CD4-positive, alpha-beta T cell (primary cell): ENCODE measurements at regions not wholly inside any gene's neighbourhood (a gene's known extent, or its start where the extent isn't known, plus 50 kb on each side); places are given as distances from the start of the nearest gene placed in this dataset.
"Not testable (repeated sequence)": the region's sequence is repeated elsewhere in the genome, so short reads cannot be mapped to it uniquely, and the experiment has no call there.

ENCODE experiments used
- ATAC-seq: fragments of 200-7000 bp; cut with Tn5 transposase; one replicate; pipeline ENCODE4 v1.10.0; 2022; ENCODE audit warnings: mild to moderate bottlenecking; ENCODE audit not compliant: poor library complexity
- CTCF ChIA-PET: fragments of 350-600 bp; sonication (Branson Sonifier 250); formaldehyde crosslinking; loops from one replicate; lab custom pipeline; 2021; ENCODE audit warnings: antibody characterized with exemption, inconsistent platforms; lab: Charles Lee
- POLR2A ChIA-PET: fragments of 350-600 bp; sonication (Branson Sonifier 250); formaldehyde crosslinking; loops from one replicate; lab custom pipeline; 2021; ENCODE audit warnings: antibody characterized with exemption, inconsistent platforms; lab: Charles Lee
- DNase-seq, 14 experiments: peaks; one replicate each; pipeline ENCODE4 v3.0.0-alpha.2; 2013 to 2020; ENCODE audit warnings: mixed read lengths in 2 of 14
- H3K27ac ChIP-seq, 2 donors: one replicate each; pipeline versions ENCODE4 v1.5.1 to v1.7.0; 2013; ENCODE audit warnings: low read length in 2 of 2, low read depth in 1 of 2, mild to moderate bottlenecking in 1 of 2
- H3K27me3 ChIP-seq, 2 experiments: 1 replicate in 1 of 2; 2 replicates in 1 of 2; pipeline versions ENCODE4 v1.6.1 to v1.7.0; 2013; ENCODE audit warnings: low read length in 2 of 2, control low read depth in 1 of 2, mild to moderate bottlenecking in 1 of 2, moderate library complexity in 1 of 2; ENCODE audit not compliant: insufficient read depth in 2 of 2, control insufficient read depth in 1 of 2
- H3K36me3 ChIP-seq: one replicate; pipeline ENCODE4 v1.6.1; 2013; ENCODE audit warnings: low read length, control low read depth; ENCODE audit not compliant: insufficient read depth
- H3K4me1 ChIP-seq: one replicate; pipeline ENCODE4 v1.6.1; 2013; ENCODE audit warnings: low read length, control low read depth; ENCODE audit not compliant: insufficient read depth
- H3K4me3 ChIP-seq: one replicate; pipeline ENCODE4 v1.5.1; 2013; ENCODE audit warnings: mild to moderate bottlenecking, low read length, moderate library complexity
- H3K9me3 ChIP-seq, 2 experiments: 1 replicate in 1 of 2; 2 replicates in 1 of 2; pipeline versions ENCODE4 v1.6.1 to v1.7.0; 2013; ENCODE audit warnings: low read length in 2 of 2, mild to moderate bottlenecking in 2 of 2, control low read depth in 1 of 2, moderate library complexity in 1 of 2; ENCODE audit not compliant: control insufficient read depth in 1 of 2, insufficient read depth in 1 of 2
- H3K27ac Mint-ChIP-seq: one replicate; pipeline ENCODE4 v1.8.0; 2020; ENCODE audit warnings: mixed read lengths
- H3K27me3 Mint-ChIP-seq: one replicate; pipeline ENCODE4 v1.8.0; 2021; ENCODE audit warnings: mixed read lengths
- H3K36me3 Mint-ChIP-seq: one replicate; pipeline ENCODE4 v1.8.0; 2021; ENCODE audit warnings: low read depth, mixed read lengths
- H3K4me1 Mint-ChIP-seq: one replicate; pipeline ENCODE4 v1.8.0; 2021; ENCODE audit warnings: low read depth, mixed read lengths
- H3K4me3 Mint-ChIP-seq: one replicate; pipeline ENCODE4 v1.8.0; 2020; ENCODE audit warnings: mild to moderate bottlenecking, mixed read lengths
- H3K9me3 Mint-ChIP-seq: one replicate; pipeline ENCODE4 v1.8.0; 2020; ENCODE audit warnings: mixed read lengths
- CTCF ChIP-seq: fragments of 200-600 bp; IDR thresholded peaks from one replicate; pipeline ENCODE4 v1.8.0; 2022; ENCODE audit warnings: antibody characterized with exemption, mild to moderate bottlenecking
- intact Hi-C, 2 experiments: fragments of 100-400 bp; cut with DNase I in 1 of 2; cut with micrococcal nuclease in 1 of 2; formaldehyde crosslinking; loops; one replicate each; pipeline versions ENCODE4 v1.15.1 to v1.9.0; 2023 to 2025; cut with DNase I, micrococcal nuclease

- POLR2A ChIA-PET: no interaction called here
- Mint-ChIP-seq H3K4me1 (no peaks in the 10 kb centered on the region), H3K27ac (no peak overlapping the region), H3K27me3 (peaks cover 20% of the 10 kb centered on the region), H3K36me3 (no peaks in the 10 kb centered on the region), H3K9me3 (no peaks in the 10 kb centered on the region), H3K4me3 (no peak overlapping the region)
- TF ChIP-seq CTCF: no peak
- CTCF ChIA-PET: no interaction called here
- DNase-seq: peak in 1 of 14 experiments; percentile 10
- Histone ChIP-seq H3K9me3 (no peaks in the 10 kb centered on the region), H3K27ac (no peak overlapping the region), H3K4me3 (no peak overlapping the region), H3K27me3 (peaks cover 0 to 10% of the 10 kb centered on the region in 2 experiments), H3K4me1 (no peaks in the 10 kb centered on the region), H3K36me3 (no peaks in the 10 kb centered on the region)
- no peak for ATAC-seq
- intact Hi-C loops: no loop called here
Measured at GRCh38 chr5:135095052-135095715, 61.2 kb upstream of the PITX1 start.

- Mint-ChIP-seq H3K4me1 (no peaks in the 10 kb centered on the region), H3K27me3 (peaks cover 20% of the 10 kb centered on the region), H3K4me3 (no peak overlapping the region), H3K36me3 (no peaks in the 10 kb centered on the region), H3K9me3 (no peaks in the 10 kb centered on the region), H3K27ac (no peak overlapping the region)
- Histone ChIP-seq H3K36me3 (no peaks in the 10 kb centered on the region), H3K4me3 (no peak overlapping the region), H3K27ac (no peak overlapping the region), H3K4me1 (no peaks in the 10 kb centered on the region), H3K27me3 (peaks cover 0 to 10% of the 10 kb centered on the region in 2 experiments), H3K9me3 (no peaks in the 10 kb centered on the region)
- ChIA-PET CTCF (no interaction called here), POLR2A (no interaction called here)
- intact Hi-C loops: no loop called here
- no peak for TF ChIP-seq CTCF
- DNase-seq (peak in 1 of 14 experiments; percentile 19), ATAC-seq (no peak)
Measured at GRCh38 chr5:135094339-135095051, 60.5 kb upstream of the PITX1 start.

- H3K27me3 ChIP-seq, H3K27ac Mint-ChIP-seq, H3K27ac ChIP-seq, intact Hi-C loops, H3K9me3 Mint-ChIP-seq, ATAC-seq, H3K36me3 ChIP-seq, H3K4me3 Mint-ChIP-seq, H3K4me1 Mint-ChIP-seq, H3K36me3 Mint-ChIP-seq, POLR2A ChIA-PET, H3K9me3 ChIP-seq, H3K4me1 ChIP-seq, H3K4me3 ChIP-seq, DNase-seq, CTCF ChIA-PET: not testable (repeated sequence)
- peaks cover 26% of the 10 kb centered on the region for H3K27me3 Mint-ChIP-seq
Measured at GRCh38 chr5:135093483-135093882, 59.5 kb upstream of the PITX1 start.
